RWPE2 (cell line): ENCODE measurements at regions not wholly inside any gene's neighbourhood (a gene's known extent, or its start where the extent isn't known, plus 50 kb on each side); places are given as distances from the start of the nearest gene placed in this dataset.

Source experiments
- ATAC-seq: fragments of 200-7000 bp; cut with Tn5 transposase; 3 replicates; pipeline ENCODE4 v1.9.1; 2021; ENCODE audit warnings: low read depth
- DNase-seq: peaks from one replicate; pipeline ENCODE4 v3.0.0-alpha.2; 2020; ENCODE audit warnings: low spot score
- H3K27ac ChIP-seq: fragments of 450-650 bp; 2 replicates; pipeline ENCODE4 v1.5.1; 2017; ENCODE audit warnings: mild to moderate bottlenecking; ENCODE audit not compliant: poor library complexity, severe bottlenecking
- H3K27me3 ChIP-seq: fragments of 250-450 bp; sonication (Bioruptor Pico); 2 replicates; pipeline ENCODE4 v1.5.1; 2021; ENCODE audit warnings: mild to moderate bottlenecking, moderate library complexity; ENCODE audit not compliant: insufficient read depth, poor library complexity, severe bottlenecking
- H3K36me3 ChIP-seq: fragments of 250-450 bp; sonication (Bioruptor Pico); 2 replicates; pipeline ENCODE4 v1.5.1; 2020; ENCODE audit warnings: low read depth, mild to moderate bottlenecking, moderate library complexity
- H3K4me1 ChIP-seq: fragments of 250-450 bp; sonication (Bioruptor Pico); 2 replicates; pipeline ENCODE4 v1.5.1; 2021; ENCODE audit warnings: mild to moderate bottlenecking, moderate library complexity; ENCODE audit not compliant: insufficient read depth, poor library complexity, severe bottlenecking
- H3K4me3 ChIP-seq: fragments of 250-450 bp; sonication (Bioruptor Pico); 2 replicates; pipeline ENCODE4 v1.5.1; 2021; ENCODE audit warnings: mild to moderate bottlenecking, moderate library complexity; ENCODE audit not compliant: severe bottlenecking
- H3K9me3 ChIP-seq: fragments of 250-450 bp; sonication (Bioruptor Pico); 2 replicates; pipeline ENCODE4 v1.5.1; 2021; ENCODE audit warnings: mild to moderate bottlenecking, moderate library complexity; ENCODE audit not compliant: severe bottlenecking
- TF ChIP-seq, protein P1 (sequence below): fragments of 450-650 bp; IDR thresholded peaks from one replicate; pipeline ENCODE4 v1.5.1; 2017; ENCODE audit warnings: mild to moderate bottlenecking, moderate library complexity; ENCODE audit not compliant: poor library complexity, severe bottlenecking

- H3K27me3 ChIP-seq, result no peaks in the 10 kb centered on the region
- no peak for ATAC-seq
- H3K27ac ChIP-seq, result no peak overlapping the region
- no peak for DNase-seq
- H3K4me1 ChIP-seq, result no peaks in the 10 kb centered on the region
- H3K4me3 ChIP-seq, result no peak overlapping the region
- TF ChIP-seq, protein P1, sequence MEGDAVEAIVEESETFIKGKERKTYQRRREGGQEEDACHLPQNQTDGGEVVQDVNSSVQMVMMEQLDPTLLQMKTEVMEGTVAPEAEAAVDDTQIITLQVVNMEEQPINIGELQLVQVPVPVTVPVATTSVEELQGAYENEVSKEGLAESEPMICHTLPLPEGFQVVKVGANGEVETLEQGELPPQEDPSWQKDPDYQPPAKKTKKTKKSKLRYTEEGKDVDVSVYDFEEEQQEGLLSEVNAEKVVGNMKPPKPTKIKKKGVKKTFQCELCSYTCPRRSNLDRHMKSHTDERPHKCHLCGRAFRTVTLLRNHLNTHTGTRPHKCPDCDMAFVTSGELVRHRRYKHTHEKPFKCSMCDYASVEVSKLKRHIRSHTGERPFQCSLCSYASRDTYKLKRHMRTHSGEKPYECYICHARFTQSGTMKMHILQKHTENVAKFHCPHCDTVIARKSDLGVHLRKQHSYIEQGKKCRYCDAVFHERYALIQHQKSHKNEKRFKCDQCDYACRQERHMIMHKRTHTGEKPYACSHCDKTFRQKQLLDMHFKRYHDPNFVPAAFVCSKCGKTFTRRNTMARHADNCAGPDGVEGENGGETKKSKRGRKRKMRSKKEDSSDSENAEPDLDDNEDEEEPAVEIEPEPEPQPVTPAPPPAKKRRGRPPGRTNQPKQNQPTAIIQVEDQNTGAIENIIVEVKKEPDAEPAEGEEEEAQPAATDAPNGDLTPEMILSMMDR, result no peak
- H3K36me3 ChIP-seq, result no peaks in the 10 kb centered on the region
- H3K9me3 ChIP-seq, result no peaks in the 10 kb centered on the region
These were observed 799.8 kb downstream of the DIPK2A start for GRCh38 chr3:144771381-144771870.

- no peaks in the 10 kb centered on the region for H3K36me3 ChIP-seq
- ATAC-seq, result no peak
- H3K27ac ChIP-seq, result no peak overlapping the region
- TF ChIP-seq, protein P1, result no peak
- no peaks in the 10 kb centered on the region for H3K9me3 ChIP-seq
- no peaks in the 10 kb centered on the region for H3K27me3 ChIP-seq
- no peak for DNase-seq
- H3K4me3 ChIP-seq, result no peak overlapping the region
- no peaks in the 10 kb centered on the region for H3K4me1 ChIP-seq
These were observed 800.7 kb downstream of the DIPK2A start for GRCh38 chr3:144772372-144772771.

DNA sequence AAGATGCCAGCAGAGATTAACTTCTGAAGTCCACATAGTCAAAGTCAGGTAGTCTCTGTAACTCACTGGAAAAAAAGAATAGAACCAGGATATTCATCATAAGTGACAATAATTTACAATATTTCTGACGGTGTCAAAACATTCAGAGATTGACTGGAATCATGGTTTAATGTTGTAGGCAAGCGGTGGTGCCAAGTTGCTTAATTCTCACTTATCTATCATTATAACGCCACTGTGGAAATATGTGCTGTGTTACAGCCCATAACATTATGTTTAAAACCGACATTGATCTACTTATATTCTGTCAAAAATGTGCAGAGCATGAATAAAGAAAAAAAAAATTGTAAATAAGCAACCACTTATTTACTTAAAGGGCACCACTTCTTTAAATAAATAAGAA is 801.7 kb downstream of the DIPK2A start:
- no peaks in the 10 kb centered on the region for H3K4me1 ChIP-seq
- no peaks in the 10 kb centered on the region for H3K9me3 ChIP-seq
- H3K36me3 ChIP-seq, result no peaks in the 10 kb centered on the region
- no peak overlapping the region for H3K27ac ChIP-seq
- no peak overlapping the region for H3K4me3 ChIP-seq
- H3K27me3 ChIP-seq, result no peaks in the 10 kb centered on the region
- ATAC-seq (no peak), DNase-seq (no peak)
- TF ChIP-seq, protein P1, result no peak

DNA sequence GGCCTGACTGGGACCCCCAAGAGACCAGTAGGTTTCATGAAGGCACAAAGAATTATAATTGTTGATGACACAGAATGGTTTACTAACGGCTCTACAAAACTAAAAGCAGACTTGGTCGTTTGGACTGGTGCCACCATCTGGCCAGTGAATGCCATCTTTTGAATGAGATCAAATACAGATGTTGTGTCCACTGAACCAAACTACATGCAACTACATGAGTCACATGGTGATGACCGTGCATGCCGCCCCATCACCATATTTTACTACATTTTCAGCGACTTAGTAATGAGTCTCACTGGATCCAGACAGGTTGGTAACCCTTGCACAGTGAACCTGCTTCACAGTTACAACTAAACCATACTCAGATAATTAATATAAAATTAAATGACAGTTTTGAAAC is 803.3 kb downstream of the DIPK2A start:
- H3K4me3 ChIP-seq, result no peak overlapping the region
- no peaks in the 10 kb centered on the region for H3K36me3 ChIP-seq
- TF ChIP-seq, protein P1, result no peak
- no peaks in the 10 kb centered on the region for H3K27me3 ChIP-seq
- no peak overlapping the region for H3K27ac ChIP-seq
- ATAC-seq, result no peak
- H3K4me1 ChIP-seq, result no peaks in the 10 kb centered on the region
- no peaks in the 10 kb centered on the region for H3K9me3 ChIP-seq
- no peak for DNase-seq

DNA sequence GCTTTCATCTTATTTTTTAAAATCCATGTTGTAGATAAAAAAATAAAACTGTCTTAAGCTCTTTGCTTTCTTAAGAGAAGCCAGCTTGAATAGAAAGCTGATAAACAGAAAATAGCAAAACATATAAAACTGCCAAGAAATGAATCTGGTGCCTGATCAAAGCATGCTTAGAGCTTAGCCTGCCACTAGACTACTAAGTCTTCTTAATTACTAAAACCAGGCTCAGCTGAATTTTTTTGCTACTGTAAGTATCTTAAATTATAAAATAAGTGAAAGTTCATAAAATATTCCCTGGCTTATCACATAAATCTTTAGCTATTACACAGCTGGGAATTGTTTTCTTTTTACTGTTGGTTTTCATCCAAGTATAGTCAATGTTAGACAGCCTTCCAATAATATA is 803.9 kb downstream of the DIPK2A start:
- Histone ChIP-seq H3K36me3 (no peaks in the 10 kb centered on the region), H3K9me3 (no peaks in the 10 kb centered on the region), H3K4me1 (no peaks in the 10 kb centered on the region), H3K4me3 (no peak overlapping the region), H3K27me3 (no peaks in the 10 kb centered on the region), H3K27ac (no peak overlapping the region)
- DNase-seq, result no peak
- TF ChIP-seq, protein P1, result no peak
- no peak for ATAC-seq
